IMR-90 (cell line): ENCODE measurements at regions not wholly inside any gene's neighbourhood (a gene's known extent, or its start where the extent isn't known, plus 50 kb on each side); places are given as distances from the start of the nearest gene placed in this dataset.

Experiments
- BHLHE40 ChIP-seq: fragments of 150-350 bp; IDR thresholded peaks from 2 replicates; pipeline ENCODE4 v1.6.1; 2016; ENCODE audit warnings: mild to moderate bottlenecking, low read depth, low read length
- POLR2A ChIP-seq: IDR thresholded peaks from 2 replicates; pipeline ENCODE4 v1.6.1; 2012; ENCODE audit warnings: mild to moderate bottlenecking, low read depth, low read length
- RFX5 ChIP-seq: IDR thresholded peaks from 2 replicates; pipeline ENCODE4 v1.8.0; 2012; ENCODE audit warnings: low read depth, mild to moderate bottlenecking, low read length, moderate library complexity
- TF ChIP-seq, protein P1 (sequence below): conservative IDR thresholded peaks from 2 replicates; pipeline ENCODE4 v1.5.1; 2012; ENCODE audit warnings: mild to moderate bottlenecking, low read depth, low read length, improper control_type of control experiment

GRCh38 chr15:98160236-98160635 lies 199.7 kb downstream of the ARRDC4 start:
- TF ChIP-seq, protein P1, sequence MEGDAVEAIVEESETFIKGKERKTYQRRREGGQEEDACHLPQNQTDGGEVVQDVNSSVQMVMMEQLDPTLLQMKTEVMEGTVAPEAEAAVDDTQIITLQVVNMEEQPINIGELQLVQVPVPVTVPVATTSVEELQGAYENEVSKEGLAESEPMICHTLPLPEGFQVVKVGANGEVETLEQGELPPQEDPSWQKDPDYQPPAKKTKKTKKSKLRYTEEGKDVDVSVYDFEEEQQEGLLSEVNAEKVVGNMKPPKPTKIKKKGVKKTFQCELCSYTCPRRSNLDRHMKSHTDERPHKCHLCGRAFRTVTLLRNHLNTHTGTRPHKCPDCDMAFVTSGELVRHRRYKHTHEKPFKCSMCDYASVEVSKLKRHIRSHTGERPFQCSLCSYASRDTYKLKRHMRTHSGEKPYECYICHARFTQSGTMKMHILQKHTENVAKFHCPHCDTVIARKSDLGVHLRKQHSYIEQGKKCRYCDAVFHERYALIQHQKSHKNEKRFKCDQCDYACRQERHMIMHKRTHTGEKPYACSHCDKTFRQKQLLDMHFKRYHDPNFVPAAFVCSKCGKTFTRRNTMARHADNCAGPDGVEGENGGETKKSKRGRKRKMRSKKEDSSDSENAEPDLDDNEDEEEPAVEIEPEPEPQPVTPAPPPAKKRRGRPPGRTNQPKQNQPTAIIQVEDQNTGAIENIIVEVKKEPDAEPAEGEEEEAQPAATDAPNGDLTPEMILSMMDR, result no peak
- TF ChIP-seq BHLHE40, result no peak
- TF ChIP-seq POLR2A, result no peak
- no peak for TF ChIP-seq RFX5
